Hematopoietic multipotent progenitor cell treated with erythropoietin and hydrocortisone succinate and interleukin-3 and kit ligand, for 15 days (in vitro differentiated cells): ENCODE measurements at regions not wholly inside any gene's neighbourhood (a gene's known extent, or its start where the extent isn't known, plus 50 kb on each side); places are given as distances from the start of the nearest gene placed in this dataset.
A peak's percentile ranks its signal among the peaks of the same experiment; 100 is the strongest.
"Not testable (repeated sequence)": the region's sequence is repeated elsewhere in the genome, so short reads cannot be mapped to it uniquely, and the experiment has no call there.

Source experiments
- DNase-seq: peaks from one replicate; pipeline ENCODE4 v3.0.0-alpha.2; 2015; ENCODE audit warnings: low spot score

GRCh38 chr14:71328954-71329353 is 421.7 kb downstream of the PCNX1 start:
- no peak for DNase-seq

GRCh38 chr14:71331403-71331802 is 424.1 kb downstream of the PCNX1 start:
- DNase-seq, result no peak

GRCh38 chr14:71332476-71332875 is 425.2 kb downstream of the PCNX1 start:
- no peak for DNase-seq

- no peak for DNase-seq
Measured at GRCh38 chr14:71333705-71334104, 426.4 kb downstream of the PCNX1 start.

GRCh38 chr14:71336489-71337192 is 429.4 kb downstream of the PCNX1 start:
- no peak for DNase-seq

- DNase-seq, result no peak
Measured at GRCh38 chr14:71338153-71338552, 430.9 kb downstream of the PCNX1 start.

GRCh38 chr14:71339650-71340415 is 432.6 kb downstream of the PCNX1 start:
- DNase-seq, result peak; percentile 18

- DNase-seq, result no peak
Measured at GRCh38 chr14:71341156-71341555, 433.9 kb downstream of the PCNX1 start.

- no peak for DNase-seq
Measured at GRCh38 chr14:71343724-71344123, 436.5 kb downstream of the PCNX1 start.

- DNase-seq, result no peak
Measured at GRCh38 chr14:71344506-71344905, 437.2 kb downstream of the PCNX1 start.

- DNase-seq, result no peak
Measured at GRCh38 chr14:71346685-71347084, 439.4 kb downstream of the PCNX1 start.

- DNase-seq, result no peak
Measured at GRCh38 chr14:71348394-71348793, 441.1 kb downstream of the PCNX1 start.

- no peak for DNase-seq
Measured at GRCh38 chr14:71348817-71349216, 441.6 kb downstream of the PCNX1 start.

- DNase-seq, result no peak
Measured at GRCh38 chr14:71354142-71354541, 446.9 kb downstream of the PCNX1 start.

GRCh38 chr14:71354801-71355200 is 447.5 kb downstream of the PCNX1 start:
- DNase-seq, result no peak

- peak; percentile 9 for DNase-seq
Measured at GRCh38 chr14:71355324-71356201, 448.3 kb downstream of the PCNX1 start.

GRCh38 chr14:71358209-71358931 is 451.1 kb downstream of the PCNX1 start:
- no peak for DNase-seq

GRCh38 chr14:71358932-71359421 is 451.7 kb downstream of the PCNX1 start:
- not testable (repeated sequence) for DNase-seq

- no peak for DNase-seq
Measured at GRCh38 chr14:71359823-71360222, 452.6 kb downstream of the PCNX1 start.

GRCh38 chr14:71361336-71361735 is 454.1 kb downstream of the PCNX1 start:
- DNase-seq, result no peak

- no peak for DNase-seq
Measured at GRCh38 chr14:71361874-71362273, 454.6 kb downstream of the PCNX1 start.

GRCh38 chr14:71362282-71362681 is 455.0 kb downstream of the PCNX1 start:
- DNase-seq, result no peak
